ENCODE measurements at regions not wholly inside any gene's neighbourhood (a gene's known extent, or its start where the extent isn't known, plus 50 kb on each side); places are given as distances from the start of the nearest gene placed in this dataset.

DNA sequence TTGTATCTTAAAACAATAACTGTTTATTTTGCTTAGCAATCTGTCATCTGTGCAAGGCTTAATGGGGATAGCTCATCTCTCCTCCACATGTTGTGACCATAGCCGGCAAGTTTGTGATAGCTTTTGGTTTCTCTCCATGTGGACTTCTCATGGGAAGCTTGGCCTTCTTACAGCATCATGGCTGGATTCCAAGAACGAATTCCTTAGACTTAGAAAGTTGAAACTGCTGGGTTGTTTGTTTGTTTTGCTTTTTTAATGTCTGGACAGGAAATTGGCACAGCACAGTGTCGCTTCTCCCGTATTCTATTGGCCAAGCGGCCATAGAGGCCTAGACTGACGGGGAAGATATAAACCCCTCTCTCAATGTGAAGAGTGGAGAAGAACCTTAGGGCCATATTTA is 61.0 kb upstream of the PRDM9 start:
- H3K9me2 ChIP-seq (replicated peaks; ENCODE audit: low read length): no peaks in the 10 kb centered on the region
- H3F3A ChIP-seq (ENCODE audit: low read length, unreplicated experiment): no peaks in the 10 kb centered on the region
- H3K4me2 ChIP-seq (ENCODE audit: low read length): no peak overlapping the region
- no peak overlapping the region for H3K4me3 ChIP-seq (ENCODE audit: low read length)
- no peak overlapping the region for H3K27ac ChIP-seq (ENCODE audit: low read length)
- no peaks in the 10 kb centered on the region for H4K20me1 ChIP-seq (ENCODE audit: low read length)
- ATAC-seq: no peak
- CTCF ChIA-PET: no interaction called here
- H3K4me1 ChIP-seq (ENCODE audit: insufficient read depth, low read length): peaks cover 7% of the 10 kb centered on the region
- TF ChIP-seq EZH2 (IDR thresholded peaks at IDR 0.05; ENCODE audit: low read length, unreplicated experiment): no peak
- TF ChIP-seq CTCF (conservative IDR thresholded peaks at IDR 0.05; ENCODE audit: low read depth, low read length): no peak
- TF ChIP-seq EZH2phosphoT487 (IDR thresholded peaks at IDR 0.05; ENCODE audit: borderline replicate concordance, low read length): no peak
- H3K79me2 ChIP-seq (ENCODE audit: low read length): no peaks in the 10 kb centered on the region
- H3K9ac ChIP-seq (ENCODE audit: low read length): no peak overlapping the region
- no peaks in the 10 kb centered on the region for H3K36me3 ChIP-seq (ENCODE audit: low read depth, low read length)
- H2AFZ ChIP-seq (ENCODE audit: low read length): peak overlapping the region; percentile 36; the same call in 1 of the 2 replicates
- H3K27me3 ChIP-seq (ENCODE audit: low read length): no peaks in the 10 kb centered on the region
- intact Hi-C loops (cut with micrococcal nuclease): no loop called here
- POLR2A ChIA-PET (ENCODE audit: unreplicated experiment): no interaction called here
- BruUV-seq (replicated peaks): no TSS peak
- DNase-seq: peak; percentile 52
- H3K9me3 ChIP-seq (ENCODE audit: low read length): no peaks in the 10 kb centered on the region

GRCh38 chr5:23445573-23445972 is 61.8 kb upstream of the PRDM9 start:
- ChIA-PET CTCF (no interaction called here), POLR2A (ENCODE audit: unreplicated experiment) (no interaction called here)
- no peak overlapping the region for H3K4me3 ChIP-seq (ENCODE audit: low read length)
- H3K9me2 ChIP-seq (replicated peaks; ENCODE audit: low read length): no peaks in the 10 kb centered on the region
- H3K4me2 ChIP-seq (ENCODE audit: low read length): no peak overlapping the region
- BruUV-seq (replicated peaks): no TSS peak
- no peaks in the 10 kb centered on the region for H3K36me3 ChIP-seq (ENCODE audit: low read depth, low read length)
- no peak overlapping the region for H3K9ac ChIP-seq (ENCODE audit: low read length)
- H3K9me3 ChIP-seq (ENCODE audit: low read length): no peaks in the 10 kb centered on the region
- intact Hi-C loops (cut with micrococcal nuclease): no loop called here
- H3F3A ChIP-seq (ENCODE audit: low read length, unreplicated experiment): no peaks in the 10 kb centered on the region
- H4K20me1 ChIP-seq (ENCODE audit: low read length): no peaks in the 10 kb centered on the region
- H3K27me3 ChIP-seq (ENCODE audit: low read length): no peaks in the 10 kb centered on the region
- H2AFZ ChIP-seq (ENCODE audit: low read length): no peak overlapping the region
- no peaks in the 10 kb centered on the region; the same call in 1 of the 2 replicates for H3K4me1 ChIP-seq (ENCODE audit: insufficient read depth, low read length)
- no peak overlapping the region for H3K27ac ChIP-seq (ENCODE audit: low read length)
- TF ChIP-seq EZH2phosphoT487 (IDR thresholded peaks at IDR 0.05; ENCODE audit: borderline replicate concordance, low read length): no peak
- no peak for TF ChIP-seq CTCF (conservative IDR thresholded peaks at IDR 0.05; ENCODE audit: low read depth, low read length)
- TF ChIP-seq EZH2 (IDR thresholded peaks at IDR 0.05; ENCODE audit: low read length, unreplicated experiment): no peak
- no peaks in the 10 kb centered on the region for H3K79me2 ChIP-seq (ENCODE audit: low read length)
- DNase-seq: peak; percentile 27
- ATAC-seq: no peak

DNA sequence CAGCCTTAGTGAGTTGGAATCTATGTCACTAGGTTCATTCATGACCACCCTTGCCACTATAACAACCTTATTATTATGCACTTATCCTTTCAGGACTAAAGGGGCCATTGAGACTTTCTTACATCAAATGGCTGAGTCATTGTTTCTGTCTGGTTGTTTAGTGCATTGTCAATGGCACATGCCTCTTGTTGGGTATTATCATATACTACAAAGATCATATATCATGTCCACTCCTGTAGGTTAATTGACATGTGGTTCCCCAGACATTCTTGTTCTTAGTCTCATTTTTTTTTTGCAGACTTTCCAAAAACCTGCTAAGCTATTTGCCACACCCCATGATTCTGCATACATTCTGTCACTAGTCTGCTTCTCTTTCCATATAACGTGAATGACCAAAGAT is 66.7 kb upstream of the PRDM9 start:
- H3K36me3 ChIP-seq (ENCODE audit: low read depth, low read length): no peaks in the 10 kb centered on the region
- no peaks in the 10 kb centered on the region for H3K4me1 ChIP-seq (ENCODE audit: insufficient read depth, low read length)
- no peaks in the 10 kb centered on the region for H3K9me2 ChIP-seq (replicated peaks; ENCODE audit: low read length)
- no peak overlapping the region for H3K4me3 ChIP-seq (ENCODE audit: low read length)
- H3K9me3 ChIP-seq (ENCODE audit: low read length): no peaks in the 10 kb centered on the region
- H2AFZ ChIP-seq (ENCODE audit: low read length): no peak overlapping the region
- intact Hi-C loops (cut with micrococcal nuclease): no loop called here
- ChIA-PET CTCF (interaction anchor here (0.6 kb wide), 1 partner anchor 1561 kb away, joined by 4 read pairs; no protein-coding TSS in a partner anchor), POLR2A (ENCODE audit: unreplicated experiment) (interaction anchor here (0.6 kb wide), 1 partner anchor 66 kb away, joined by 6 read pairs; no protein-coding TSS in a partner anchor)
- H3K27ac ChIP-seq (ENCODE audit: low read length): no peak overlapping the region
- no peak for ATAC-seq
- no peaks in the 10 kb centered on the region for H3K27me3 ChIP-seq (ENCODE audit: low read length)
- no peaks in the 10 kb centered on the region for H3K79me2 ChIP-seq (ENCODE audit: low read length)
- BruUV-seq (replicated peaks): no TSS peak
- H4K20me1 ChIP-seq (ENCODE audit: low read length): no peaks in the 10 kb centered on the region
- peak; percentile 14 for DNase-seq
- no peak overlapping the region for H3K9ac ChIP-seq (ENCODE audit: low read length)
- no peak overlapping the region for H3K4me2 ChIP-seq (ENCODE audit: low read length)
- no peaks in the 10 kb centered on the region for H3F3A ChIP-seq (ENCODE audit: low read length, unreplicated experiment)
- TF ChIP-seq CTCF (conservative IDR thresholded peaks at IDR 0.05; ENCODE audit: low read depth, low read length): no peak
- no peak for TF ChIP-seq EZH2phosphoT487 (IDR thresholded peaks at IDR 0.05; ENCODE audit: borderline replicate concordance, low read length)
- no peak for TF ChIP-seq EZH2 (IDR thresholded peaks at IDR 0.05; ENCODE audit: low read length, unreplicated experiment)

Measured in PC-3 (cell line).